Endodermal cell (in vitro differentiated cells): ENCODE measurements at regions not wholly inside any gene's neighbourhood (a gene's known extent, or its start where the extent isn't known, plus 50 kb on each side); places are given as distances from the start of the nearest gene placed in this dataset.

Experiments used
- DNase-seq: peaks from one replicate; pipeline ENCODE4 v3.0.0-alpha.2; 2017
- H3K27ac ChIP-seq: 2 replicates; pipeline ENCODE4 v1.5.1; 2013; ENCODE audit warnings: mild to moderate bottlenecking, low read depth, low read length, moderate library complexity
- H3K27me3 ChIP-seq: 2 replicates; pipeline ENCODE4 v1.6.1; 2013; ENCODE audit warnings: mild to moderate bottlenecking, low read length, moderate library complexity; ENCODE audit not compliant: insufficient read depth, control insufficient read depth, poor library complexity, severe bottlenecking
- H3K36me3 ChIP-seq: 2 replicates; pipeline ENCODE4 v1.7.0; 2013; ENCODE audit warnings: mild to moderate bottlenecking, low read length, moderate library complexity; ENCODE audit not compliant: control insufficient read depth, insufficient read depth
- H3K4me1 ChIP-seq: one replicate; pipeline ENCODE4 v1.7.0; 2013; ENCODE audit warnings: low read length; ENCODE audit not compliant: control insufficient read depth, insufficient read depth
- H3K4me3 ChIP-seq: 2 replicates; pipeline ENCODE4 v1.5.1; 2013; ENCODE audit warnings: mild to moderate bottlenecking, low read length, moderate library complexity
- H3K9ac ChIP-seq: 2 replicates; pipeline ENCODE4 v1.6.1; 2013; ENCODE audit warnings: mild to moderate bottlenecking, low read length, moderate library complexity; ENCODE audit not compliant: poor library complexity, severe bottlenecking; ENCODE audit errors: extremely low read depth
- H3K9me3 ChIP-seq: 2 replicates; pipeline ENCODE4 v1.6.1; 2013; ENCODE audit warnings: mild to moderate bottlenecking, low read length, moderate library complexity; ENCODE audit not compliant: control insufficient read depth
- H3K27ac Mint-ChIP-seq: 2 replicates; pipeline ENCODE4 v1.8.0; 2020; ENCODE audit warnings: mixed read lengths
- H3K27me3 Mint-ChIP-seq: 2 replicates; pipeline ENCODE4 v1.8.0; 2021; ENCODE audit warnings: mild to moderate bottlenecking, mixed read lengths; ENCODE audit not compliant: insufficient read depth
- H3K36me3 Mint-ChIP-seq: 2 replicates; pipeline ENCODE4 v1.8.0; 2020; ENCODE audit warnings: low read depth, mixed read lengths
- H3K4me1 Mint-ChIP-seq: 2 replicates; pipeline ENCODE4 v1.8.0; 2020; ENCODE audit warnings: mixed read lengths
- H3K4me3 Mint-ChIP-seq: 2 replicates; pipeline ENCODE4 v1.8.0; 2020; ENCODE audit warnings: mild to moderate bottlenecking, moderate library complexity, mixed read lengths
- H3K9me3 Mint-ChIP-seq: 2 replicates; pipeline ENCODE4 v1.8.0; 2020; ENCODE audit warnings: mild to moderate bottlenecking, mixed read lengths
- WGBS, 2 experiments: methylation state at CpG; one replicate each; pipeline versions ENCODE4 v1.1.5 to v1.1.7; 2013; ENCODE audit warnings: missing lambda C conversion rate in 2 of 2, mixed read lengths in 1 of 2; ENCODE audit not compliant: insufficient coverage in 1 of 2, insufficient read length in 1 of 2; 5-methylcytosine and 5-hydroxymethylcytosine counted together
- TF ChIP-seq, protein P1 (sequence below): fragments of 200-600 bp; sonication (generic); conservative IDR thresholded peaks from 2 replicates; pipeline ENCODE4 v1.5.0; 2021; ENCODE audit warnings: antibody characterized with exemption, mild to moderate bottlenecking

DNA sequence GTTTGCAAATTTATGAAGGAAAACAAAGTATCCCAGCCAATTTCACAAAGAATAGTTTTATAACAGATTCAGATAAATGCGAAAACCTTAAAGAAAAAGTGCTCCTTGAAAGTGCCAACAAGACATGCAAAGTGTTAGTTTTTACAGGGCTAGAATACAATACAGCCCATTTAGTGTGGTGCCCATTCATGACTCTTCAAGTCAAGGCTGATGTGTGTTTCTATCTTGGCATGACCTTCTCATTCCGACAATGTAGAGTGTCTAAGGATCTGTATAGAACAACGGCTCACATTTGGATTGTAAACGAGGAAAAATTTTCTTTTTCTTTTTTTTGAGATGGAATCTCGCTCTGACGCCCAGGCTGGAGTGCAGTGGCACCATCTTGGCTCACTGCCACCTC is 205.2 kb upstream of the SEMA6A start:
- Histone ChIP-seq H3K9me3 (no peaks in the 10 kb centered on the region), H3K36me3 (no peaks in the 10 kb centered on the region), H3K9ac (no peak overlapping the region), H3K27me3 (no peaks in the 10 kb centered on the region), H3K4me3 (no peak overlapping the region), H3K27ac (no peak overlapping the region), H3K4me1 (no peaks in the 10 kb centered on the region)
- DNase-seq = no peak
- H3K36me3 Mint-ChIP-seq = peaks cover 1% of the 10 kb centered on the region
- H3K27ac Mint-ChIP-seq = no peak overlapping the region
- TF ChIP-seq, protein P1, sequence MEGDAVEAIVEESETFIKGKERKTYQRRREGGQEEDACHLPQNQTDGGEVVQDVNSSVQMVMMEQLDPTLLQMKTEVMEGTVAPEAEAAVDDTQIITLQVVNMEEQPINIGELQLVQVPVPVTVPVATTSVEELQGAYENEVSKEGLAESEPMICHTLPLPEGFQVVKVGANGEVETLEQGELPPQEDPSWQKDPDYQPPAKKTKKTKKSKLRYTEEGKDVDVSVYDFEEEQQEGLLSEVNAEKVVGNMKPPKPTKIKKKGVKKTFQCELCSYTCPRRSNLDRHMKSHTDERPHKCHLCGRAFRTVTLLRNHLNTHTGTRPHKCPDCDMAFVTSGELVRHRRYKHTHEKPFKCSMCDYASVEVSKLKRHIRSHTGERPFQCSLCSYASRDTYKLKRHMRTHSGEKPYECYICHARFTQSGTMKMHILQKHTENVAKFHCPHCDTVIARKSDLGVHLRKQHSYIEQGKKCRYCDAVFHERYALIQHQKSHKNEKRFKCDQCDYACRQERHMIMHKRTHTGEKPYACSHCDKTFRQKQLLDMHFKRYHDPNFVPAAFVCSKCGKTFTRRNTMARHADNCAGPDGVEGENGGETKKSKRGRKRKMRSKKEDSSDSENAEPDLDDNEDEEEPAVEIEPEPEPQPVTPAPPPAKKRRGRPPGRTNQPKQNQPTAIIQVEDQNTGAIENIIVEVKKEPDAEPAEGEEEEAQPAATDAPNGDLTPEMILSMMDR = no peak
- WGBS, 2 experiments = 66 to 76% methylated on average over 4 to 6 of the region's 6 CpGs
- H3K4me3 Mint-ChIP-seq = no peak overlapping the region
- peaks cover 7% of the 10 kb centered on the region for H3K9me3 Mint-ChIP-seq
- peaks cover 42% of the 10 kb centered on the region for H3K4me1 Mint-ChIP-seq
- no peaks in the 10 kb centered on the region for H3K27me3 Mint-ChIP-seq

DNA sequence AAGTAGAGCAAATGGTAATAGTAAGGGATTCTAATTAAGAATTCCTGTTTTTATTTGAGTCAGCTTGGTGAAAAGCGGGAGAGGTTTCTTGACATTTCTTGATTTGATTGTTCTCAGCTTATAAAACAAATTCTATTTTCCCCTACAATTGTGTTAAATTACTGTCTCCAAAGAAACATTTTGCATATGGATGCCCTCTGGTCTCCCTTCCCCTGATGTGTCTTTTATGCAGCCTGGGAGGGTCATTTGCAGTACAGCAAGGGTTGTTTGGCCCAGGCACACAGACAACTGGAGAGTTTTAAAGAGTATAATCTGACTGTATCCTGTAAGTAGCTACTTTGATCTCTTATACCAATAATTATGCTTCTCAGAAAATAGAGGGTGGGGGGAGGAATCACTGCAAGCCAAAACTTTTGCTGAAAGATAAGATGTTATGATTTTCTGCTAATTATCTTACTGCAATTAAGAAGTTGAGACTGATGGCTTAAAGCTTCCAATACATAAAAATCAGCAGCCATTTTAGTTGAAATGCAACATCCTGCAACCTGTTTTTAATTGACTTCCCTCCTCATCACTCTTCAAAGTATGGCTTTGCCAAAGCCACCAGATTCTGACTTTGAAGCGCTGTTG is 204.1 kb upstream of the SEMA6A start:
- Mint-ChIP-seq H3K36me3 (no peaks in the 10 kb centered on the region), H3K4me1 (peaks cover 51% of the 10 kb centered on the region)

DNA sequence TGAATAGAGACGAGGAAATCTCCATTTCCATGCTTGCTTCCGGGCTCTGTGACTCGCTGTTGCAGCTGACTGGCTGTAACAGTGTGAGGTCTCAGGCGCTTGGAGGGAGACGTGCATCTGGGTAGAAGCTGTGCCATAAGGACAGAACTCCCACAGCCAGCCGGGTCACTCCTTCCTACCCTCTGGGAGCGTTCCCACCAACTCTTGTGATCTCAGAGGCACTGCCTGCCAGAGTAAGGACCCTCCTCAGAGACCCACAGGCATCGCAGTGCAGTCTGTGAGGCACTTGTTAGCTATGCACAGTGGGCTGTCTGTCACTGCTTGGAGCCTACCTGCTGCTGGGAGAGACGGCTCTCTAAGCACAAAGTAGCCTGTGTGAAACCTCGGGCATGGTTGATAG is 203.4 kb upstream of the SEMA6A start:
- Mint-ChIP-seq H3K36me3 (no peaks in the 10 kb centered on the region), H3K4me3 (no peak overlapping the region), H3K4me1 (peaks cover 59% of the 10 kb centered on the region), H3K9me3 (peaks cover 5% of the 10 kb centered on the region), H3K27me3 (no peaks in the 10 kb centered on the region), H3K27ac (peak overlapping the region; percentile 82)
- Histone ChIP-seq H3K27me3 (no peaks in the 10 kb centered on the region), H3K4me3 (no peak overlapping the region), H3K27ac (peak overlapping the region; percentile 4), H3K9me3 (no peaks in the 10 kb centered on the region), H3K9ac (no peak overlapping the region), H3K4me1 (peaks cover 9% of the 10 kb centered on the region), H3K36me3 (no peaks in the 10 kb centered on the region)
- 28 to 33% methylated on average over 3 to 10 of the region's 10 CpGs for whole genome bisulfite sequencing, 2 experiments
- TF ChIP-seq, protein P1 = no peak
- peak; percentile 86 for DNase-seq

More for the DNA sequence above, 204.1 kb upstream of the SEMA6A start:
- Mint-ChIP-seq H3K4me3 (no peak overlapping the region), H3K27ac (no peak overlapping the region), H3K9me3 (peaks cover 7% of the 10 kb centered on the region), H3K27me3 (no peaks in the 10 kb centered on the region)
- Histone ChIP-seq H3K9me3 (no peaks in the 10 kb centered on the region), H3K4me1 (peaks cover 3% of the 10 kb centered on the region), H3K36me3 (no peaks in the 10 kb centered on the region), H3K27ac (no peak overlapping the region), H3K9ac (no peak overlapping the region), H3K4me3 (no peak overlapping the region), H3K27me3 (no peaks in the 10 kb centered on the region)
- TF ChIP-seq, protein P1 = no peak
- WGBS, 2 experiments = 89% methylated on average over 2 of the region's 2 CpGs; no CpG with 5 or more reads in 1 of the 2 experiments
- no peak for DNase-seq
